HG02763 (cell line): ENCODE measurements at regions not wholly inside any gene's neighbourhood (a gene's known extent, or its start where the extent isn't known, plus 50 kb on each side); places are given as distances from the start of the nearest gene placed in this dataset.
"Not testable (repeated sequence)": the region's sequence is repeated elsewhere in the genome, so short reads cannot be mapped to it uniquely, and the experiment has no call there.

Source experiments
- ATAC-seq: cut with Tn5 transposase; IDR thresholded peaks from one replicate; pipeline ENCODE4 v1.9.1; 2021; ENCODE audit warnings: mild to moderate bottlenecking, moderate library complexity; ENCODE audit not compliant: unreplicated experiment

DNA sequence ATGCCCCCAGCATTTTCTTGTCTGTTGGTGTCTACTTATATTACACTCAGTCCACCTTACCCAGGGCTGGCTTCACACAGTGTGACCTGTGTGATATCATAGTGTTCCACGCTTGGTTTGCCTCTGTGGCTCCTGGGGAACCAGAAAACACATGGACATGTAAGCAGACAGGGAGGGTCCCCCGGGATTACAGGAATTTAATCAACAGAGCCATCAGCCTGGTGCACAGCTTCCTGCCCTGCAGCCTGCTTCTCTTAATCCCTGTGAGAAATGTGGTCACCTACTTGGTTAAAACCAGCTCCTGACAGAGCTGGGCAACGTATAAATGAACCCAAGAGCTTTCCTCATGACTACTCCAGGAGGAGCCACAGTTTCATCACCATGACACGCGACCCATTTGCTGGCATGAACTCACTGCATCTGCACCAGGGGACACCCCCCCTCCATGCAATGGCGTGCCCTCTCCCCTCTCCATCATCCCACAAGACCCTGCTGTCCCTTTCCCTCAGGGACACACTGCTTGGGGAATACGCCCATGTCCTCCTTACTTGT, 152.1 kb downstream of the UQCRFS1 start:
- ATAC-seq, result no peak

DNA sequence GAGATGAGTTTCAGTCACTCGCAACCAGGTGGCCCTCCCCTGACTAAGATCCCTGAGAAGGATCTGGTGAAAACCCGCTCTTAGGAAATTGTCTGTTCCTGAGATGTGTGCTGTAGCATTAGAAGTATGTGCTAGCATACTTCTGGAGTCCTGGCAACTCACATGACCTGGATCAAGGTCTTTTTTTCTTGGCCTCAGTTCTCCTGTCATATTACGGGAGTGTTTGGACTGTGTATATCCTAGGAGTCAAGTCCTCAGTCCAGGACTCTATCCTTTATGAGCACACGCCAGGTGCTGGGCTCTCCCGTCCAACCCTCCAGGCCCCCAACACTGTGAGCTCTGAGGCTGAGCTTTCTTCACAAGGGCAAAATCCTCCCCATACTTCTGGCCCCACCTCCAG, 156.4 kb downstream of the UQCRFS1 start:
- no peak for ATAC-seq

DNA sequence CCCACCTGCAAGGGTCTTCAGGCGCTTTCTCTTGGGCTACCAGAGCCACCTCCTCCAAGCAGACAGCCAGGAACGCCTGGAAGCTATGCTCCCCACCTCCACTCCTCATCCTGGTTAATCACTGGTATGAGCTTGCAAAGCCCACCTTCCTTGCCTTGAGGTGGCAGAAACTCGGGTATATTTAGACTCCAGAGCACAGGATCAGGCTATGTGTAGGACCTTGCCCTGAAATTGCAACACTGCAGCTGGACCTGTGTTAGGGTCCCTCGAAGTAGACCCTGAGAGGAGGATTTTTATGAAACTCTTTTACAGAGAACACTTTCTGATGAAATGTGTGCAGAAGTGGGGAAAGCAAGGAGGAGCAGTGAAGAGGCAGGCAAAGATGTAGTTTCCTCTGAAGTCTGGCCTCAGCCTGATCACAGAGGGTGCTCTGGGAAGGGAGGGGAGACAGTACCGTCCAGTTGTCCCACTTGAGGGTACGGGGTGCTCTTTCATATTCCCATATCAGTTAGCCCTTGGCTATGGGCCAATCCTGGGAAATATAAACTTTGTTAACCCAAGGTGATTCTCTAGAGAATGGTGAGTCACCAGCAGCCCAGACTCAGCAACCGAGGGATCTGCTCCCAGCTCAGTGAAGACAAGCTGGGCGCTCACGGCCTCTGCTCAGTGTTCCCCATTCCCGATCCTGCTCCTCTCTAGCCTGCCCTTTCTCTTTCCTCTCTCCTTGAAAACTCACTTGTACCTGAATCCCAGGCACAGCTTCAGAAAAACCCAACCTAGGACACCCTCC, 157.9 kb downstream of the UQCRFS1 start:
- ATAC-seq, result no peak

DNA sequence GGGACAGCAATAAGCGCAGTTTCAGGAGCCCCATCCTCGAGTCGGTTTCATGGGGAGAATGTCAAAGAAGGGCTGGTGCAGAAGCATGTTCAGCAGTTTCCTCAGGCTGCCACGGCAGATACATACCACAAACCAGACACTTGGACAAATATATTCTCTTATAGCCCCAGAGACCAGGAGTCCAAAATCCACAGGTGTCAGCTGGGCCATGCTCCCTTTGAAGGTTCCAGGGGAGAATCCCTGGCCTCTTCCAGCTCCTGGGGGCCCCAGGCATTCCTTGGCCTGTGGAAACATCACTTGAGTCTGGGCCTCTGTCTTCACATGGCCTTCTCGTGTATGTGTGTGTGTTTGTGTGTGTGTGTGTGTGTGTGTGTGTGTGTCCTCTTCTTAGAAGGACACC, 164.1 kb downstream of the UQCRFS1 start:
- ATAC-seq, result no peak

DNA sequence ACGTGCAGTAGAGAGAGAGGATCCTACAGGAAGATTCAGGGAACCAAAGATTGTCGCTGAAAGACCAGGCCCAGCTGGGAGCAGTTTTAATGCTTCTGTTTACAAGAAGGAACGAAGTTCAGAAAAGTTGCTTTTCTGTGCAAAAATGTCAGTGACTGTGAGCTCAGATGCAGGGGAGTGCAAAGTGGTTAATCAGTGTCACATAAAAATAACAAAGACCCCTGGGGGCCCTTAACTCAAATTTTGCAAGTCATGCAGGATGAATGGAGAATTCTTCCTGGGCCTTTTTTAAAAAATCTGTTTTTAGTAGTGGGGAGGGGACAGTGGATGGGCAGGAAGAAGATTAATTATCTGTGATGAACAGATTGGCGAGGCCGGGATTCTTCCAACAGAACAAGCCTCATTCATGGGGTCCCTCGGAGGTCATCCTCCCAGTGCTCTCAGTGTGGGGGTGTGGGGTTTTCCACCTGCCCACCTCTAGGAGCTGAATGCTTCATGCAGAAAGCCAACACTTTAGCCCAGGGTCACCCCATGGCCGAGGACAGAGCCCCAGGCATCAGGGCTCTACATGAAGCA, 167.2 kb downstream of the UQCRFS1 start:
- no peak for ATAC-seq

DNA sequence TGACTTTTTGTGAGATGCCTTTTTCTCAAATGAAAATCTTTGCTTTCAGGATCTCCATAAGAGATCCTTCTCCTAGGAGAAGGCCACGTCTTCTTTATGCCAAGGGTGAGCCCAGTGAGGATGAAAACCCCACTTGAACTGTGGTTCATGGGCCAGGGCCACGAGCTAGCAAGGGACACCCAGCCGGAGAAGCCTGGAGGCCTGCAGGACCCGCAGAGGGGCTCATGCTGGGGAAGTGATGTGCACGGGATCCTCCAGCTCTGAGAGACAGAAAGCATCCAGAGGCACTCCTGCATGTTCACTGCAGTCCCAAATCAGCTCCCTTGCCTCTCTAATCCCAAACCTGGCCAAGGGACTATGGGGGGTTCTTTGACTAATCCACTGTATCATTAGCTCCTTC, 168.9 kb downstream of the UQCRFS1 start:
- no peak for ATAC-seq

DNA sequence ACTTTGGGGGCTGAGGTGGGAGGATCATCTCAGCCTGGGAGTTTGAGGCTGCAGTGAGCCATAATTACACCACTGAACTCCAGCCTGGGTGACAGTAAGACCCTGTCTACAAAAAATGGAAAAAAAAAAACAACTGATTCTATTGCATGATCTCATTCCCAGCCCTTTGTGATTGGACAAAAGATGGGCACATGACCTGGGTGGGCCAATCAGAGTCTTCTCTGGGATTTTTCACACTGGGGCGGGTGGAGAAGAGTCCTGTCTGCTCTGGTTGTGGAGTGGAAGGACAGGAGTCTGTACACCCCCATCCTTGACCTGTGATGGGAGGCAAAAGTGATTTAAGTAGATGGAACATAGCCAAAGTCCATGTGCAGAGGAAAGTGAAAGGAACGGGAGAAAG, 170.5 kb downstream of the UQCRFS1 start:
- ATAC-seq, result no peak

DNA sequence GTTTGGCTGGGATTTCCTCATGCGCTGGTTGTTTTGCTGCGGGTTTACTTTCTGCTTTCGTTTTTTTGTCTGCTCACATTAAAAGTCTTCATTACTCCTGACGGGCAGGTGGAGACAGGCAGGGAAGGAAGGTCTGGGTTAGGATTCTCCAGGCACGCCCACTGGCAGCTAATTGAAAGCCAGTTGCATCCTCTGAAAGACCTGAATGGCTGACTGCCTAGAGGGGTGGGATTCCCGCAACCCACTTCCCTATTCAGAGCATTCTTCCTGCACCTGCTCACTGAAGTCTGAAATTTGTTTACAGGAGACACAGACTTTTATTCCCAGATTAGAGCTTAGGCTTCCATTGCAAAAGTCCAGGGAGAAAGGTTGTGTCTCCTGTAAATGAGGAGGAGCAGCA, 172.0 kb downstream of the UQCRFS1 start:
- no peak for ATAC-seq

DNA sequence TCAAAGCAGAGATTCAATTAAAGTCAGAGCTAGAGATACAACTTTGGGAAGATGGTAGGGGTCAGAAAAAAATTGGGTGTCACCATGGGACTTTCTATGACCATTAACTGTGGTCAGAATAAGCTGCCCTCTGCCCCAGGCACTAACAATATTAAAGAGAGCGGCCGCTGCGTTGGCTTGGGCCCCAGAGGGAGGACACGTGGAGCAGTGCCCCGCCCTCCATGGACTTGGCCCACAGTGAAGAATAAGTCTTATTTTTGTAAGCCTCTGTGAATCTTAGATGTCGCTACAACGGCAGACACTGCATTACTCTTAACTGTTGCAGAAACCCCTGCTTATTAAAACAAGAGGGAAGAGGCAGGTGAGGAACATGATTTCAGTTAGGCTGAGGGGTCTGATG, 172.7 kb downstream of the UQCRFS1 start:
- no peak for ATAC-seq

DNA sequence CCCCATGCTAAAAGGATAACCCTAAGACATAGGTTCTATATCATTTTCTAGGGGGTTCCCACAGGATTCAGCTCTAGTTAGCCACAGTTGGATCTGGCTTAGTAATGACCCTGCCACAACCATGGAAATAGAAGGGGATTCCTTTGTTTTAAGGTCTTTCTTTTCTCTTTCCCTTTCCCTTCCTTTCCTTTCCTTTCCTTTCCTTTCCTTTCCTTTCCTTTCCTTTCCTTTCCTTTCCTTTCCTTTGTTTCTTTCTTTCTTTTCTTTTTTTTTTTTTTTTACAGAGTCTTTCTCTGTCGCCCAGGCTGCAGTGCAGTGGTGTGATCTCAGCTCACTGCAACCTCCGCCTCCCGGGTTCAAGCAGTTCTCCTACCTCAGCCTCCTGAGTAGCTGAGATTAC, 173.9 kb downstream of the UQCRFS1 start:
- ATAC-seq, result not testable (repeated sequence)

DNA sequence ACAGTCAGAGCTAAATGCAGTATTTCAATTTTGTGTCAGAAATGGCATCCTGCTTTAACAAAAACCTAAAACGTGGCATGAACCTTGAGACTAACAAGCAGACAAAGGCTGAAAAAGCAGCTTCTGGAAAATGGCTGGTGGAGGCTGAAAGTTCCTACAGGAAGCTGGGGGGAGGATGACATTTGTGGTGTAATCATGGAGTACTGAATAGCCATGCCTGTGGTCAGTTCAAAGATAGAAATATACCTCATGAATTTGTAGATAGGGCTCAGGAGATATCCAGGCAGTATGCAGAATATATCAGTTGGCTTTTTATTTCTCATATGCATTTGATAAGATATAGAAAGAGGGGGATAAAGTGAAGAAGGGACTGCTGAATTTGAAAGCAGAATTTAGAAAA, 181.7 kb downstream of the UQCRFS1 start:
- ATAC-seq, result no peak

DNA sequence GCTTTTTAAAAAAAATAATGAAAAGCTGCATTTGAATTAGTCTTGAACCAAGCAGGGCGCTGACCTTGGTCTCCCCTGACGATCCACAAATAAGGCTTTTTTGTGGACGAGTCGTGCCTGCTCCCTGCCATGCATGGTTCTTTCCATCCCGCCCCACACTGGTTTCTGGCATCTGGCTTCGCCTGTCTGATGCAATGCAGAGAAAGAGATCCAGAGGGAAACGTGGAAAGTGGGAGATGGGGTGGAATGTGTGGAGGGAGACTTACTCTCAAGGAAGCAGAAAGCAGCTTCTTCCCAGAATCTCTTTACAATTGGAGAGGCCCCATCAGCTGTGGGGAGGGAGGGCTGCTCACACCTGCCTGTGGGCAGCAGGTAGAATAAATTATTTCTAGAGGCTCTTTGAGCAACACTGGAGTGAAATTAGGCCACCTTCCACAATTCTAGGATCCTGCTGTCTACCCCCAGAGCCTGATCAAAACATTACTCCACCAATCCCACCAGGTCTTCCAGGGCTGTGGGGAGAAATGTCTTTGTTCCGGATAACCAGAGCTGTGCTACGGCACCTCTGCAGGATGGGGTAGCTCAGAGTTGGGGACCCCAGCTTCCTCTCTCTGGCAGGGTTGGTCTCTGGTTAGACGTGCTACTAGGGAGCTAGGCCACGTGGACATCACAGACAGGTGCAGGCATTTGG, 183.5 kb downstream of the UQCRFS1 start:
- ATAC-seq, result no peak

DNA sequence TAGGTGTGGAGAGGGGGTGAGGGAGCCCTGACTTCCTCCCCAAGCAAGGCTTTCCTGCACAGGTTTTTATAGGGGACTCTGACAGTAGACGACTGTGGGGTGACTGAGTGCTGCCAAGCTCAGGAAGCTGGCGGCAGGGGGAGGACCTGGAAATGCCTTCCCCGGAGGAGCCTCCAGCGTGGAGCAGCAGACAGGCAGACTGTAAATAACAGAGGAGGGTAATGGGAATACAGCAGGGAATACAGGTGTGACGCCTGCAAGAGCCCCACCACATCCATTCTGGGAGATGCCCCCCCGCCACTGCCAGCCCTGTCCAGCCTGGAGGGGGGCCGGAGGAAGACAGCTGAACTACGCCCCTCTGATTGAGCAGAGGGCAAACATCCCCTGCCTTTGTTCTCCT, 190.4 kb downstream of the UQCRFS1 start:
- ATAC-seq, result no peak

DNA sequence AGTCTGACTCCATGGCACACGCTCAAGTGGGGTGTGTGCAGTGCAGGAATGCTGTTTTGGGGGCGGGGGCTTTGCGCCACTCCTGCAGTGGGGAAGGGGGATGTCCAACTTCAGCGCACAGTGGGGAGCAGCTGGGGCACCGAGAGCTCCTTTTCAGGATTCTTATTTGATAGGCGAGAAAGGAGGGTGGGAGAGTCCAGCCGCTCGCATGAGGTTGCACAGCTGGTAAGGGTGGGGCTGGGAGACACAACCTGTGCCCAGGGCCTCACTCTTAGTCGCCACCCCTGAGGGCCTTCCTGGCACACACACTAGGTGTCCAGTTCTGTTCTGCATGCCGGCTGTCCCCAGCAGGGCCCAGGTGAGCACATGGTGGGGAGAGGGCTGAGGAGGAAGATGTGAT, 190.8 kb downstream of the UQCRFS1 start:
- no peak for ATAC-seq

DNA sequence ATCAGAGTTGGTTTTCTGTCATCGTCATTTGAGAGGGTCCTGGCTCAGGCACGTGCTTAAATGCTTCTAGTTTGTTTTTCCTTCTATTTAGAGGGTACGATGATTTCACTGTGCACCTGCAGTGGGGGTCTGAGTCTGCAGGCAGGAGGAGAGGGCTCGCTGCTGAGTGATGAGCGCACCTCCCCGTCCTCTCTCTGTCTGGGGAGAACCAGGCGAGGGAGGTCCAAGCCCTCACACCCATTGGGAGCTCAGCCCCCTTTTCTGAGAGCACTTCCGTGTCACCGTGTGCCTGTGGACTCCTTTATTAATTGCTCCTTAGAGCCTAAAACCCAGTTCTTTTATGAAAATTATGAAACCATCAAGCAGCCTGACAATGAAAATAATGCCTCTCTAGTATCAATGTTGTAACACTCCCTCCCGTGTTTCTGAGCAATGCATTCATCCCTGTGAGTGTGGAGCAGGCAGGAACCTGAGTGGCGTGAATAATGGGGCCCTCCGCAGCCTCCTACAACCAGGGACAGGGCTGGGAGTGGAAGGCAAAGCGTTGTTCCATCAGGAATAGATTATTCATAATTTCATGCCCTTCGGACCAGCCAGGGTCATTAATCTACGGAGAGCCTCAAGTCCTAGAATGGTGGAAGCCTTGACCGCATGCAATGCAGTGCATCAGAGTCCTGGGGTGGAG, 191.6 kb downstream of the UQCRFS1 start:
- no peak for ATAC-seq

DNA sequence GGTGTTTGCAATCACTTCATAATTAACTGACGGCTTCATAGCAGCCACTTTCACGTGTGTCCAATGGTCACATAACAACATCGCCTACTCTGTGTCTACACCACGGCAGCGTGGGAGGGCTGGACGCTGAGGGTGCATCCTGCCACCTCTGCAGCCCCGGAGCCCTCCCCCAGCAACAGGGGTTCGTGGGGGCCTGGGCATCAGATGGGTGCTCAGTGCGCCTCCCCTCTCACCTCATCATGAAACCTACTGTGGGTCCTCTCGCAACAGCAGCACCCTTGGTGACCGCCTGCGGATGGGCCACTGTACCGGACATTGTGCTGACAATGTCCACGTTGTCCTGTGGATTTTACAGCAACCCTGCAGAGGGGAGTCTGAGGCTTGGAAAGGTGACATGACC, 193.5 kb downstream of the UQCRFS1 start:
- no peak for ATAC-seq

DNA sequence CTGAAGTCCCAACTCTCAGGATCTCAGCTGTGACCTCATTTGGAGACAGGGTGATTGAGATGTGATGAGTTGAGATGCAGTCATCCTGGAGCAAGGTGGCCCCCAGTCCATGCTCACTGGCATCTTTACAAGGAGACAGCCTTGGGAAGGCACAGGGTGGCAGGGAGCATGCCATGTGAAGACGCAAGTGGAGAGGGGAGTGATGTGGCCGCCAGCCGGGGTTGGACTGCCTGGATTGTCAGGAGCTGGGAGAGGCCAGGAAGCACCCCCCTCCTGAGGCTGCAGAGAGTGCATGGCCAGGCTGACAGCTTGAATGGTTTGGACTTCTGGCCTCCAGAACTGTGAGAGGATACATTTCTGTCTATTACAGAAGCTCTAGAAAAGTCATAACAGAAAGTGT, 194.4 kb downstream of the UQCRFS1 start:
- ATAC-seq, result no peak

DNA sequence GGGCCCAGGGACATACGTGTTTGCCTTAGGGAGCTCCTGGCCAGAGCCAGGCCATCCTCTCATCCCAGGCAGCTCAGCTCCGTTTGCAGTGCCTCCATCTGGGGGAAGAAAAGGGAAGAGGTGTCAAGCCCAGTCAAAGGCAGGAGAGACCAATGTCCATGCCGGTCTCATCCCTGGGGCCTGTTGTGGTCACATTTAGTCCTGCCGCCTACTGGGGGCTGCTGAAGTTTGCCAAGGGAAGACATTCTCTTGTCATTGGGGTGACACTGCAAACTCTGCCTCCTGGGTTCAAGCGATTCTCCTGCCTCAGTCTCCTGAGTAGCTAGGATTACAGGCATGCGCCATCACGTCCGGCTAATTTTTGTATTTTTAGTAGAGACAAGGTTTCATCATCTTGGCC, 195.2 kb downstream of the UQCRFS1 start:
- ATAC-seq, result no peak

DNA sequence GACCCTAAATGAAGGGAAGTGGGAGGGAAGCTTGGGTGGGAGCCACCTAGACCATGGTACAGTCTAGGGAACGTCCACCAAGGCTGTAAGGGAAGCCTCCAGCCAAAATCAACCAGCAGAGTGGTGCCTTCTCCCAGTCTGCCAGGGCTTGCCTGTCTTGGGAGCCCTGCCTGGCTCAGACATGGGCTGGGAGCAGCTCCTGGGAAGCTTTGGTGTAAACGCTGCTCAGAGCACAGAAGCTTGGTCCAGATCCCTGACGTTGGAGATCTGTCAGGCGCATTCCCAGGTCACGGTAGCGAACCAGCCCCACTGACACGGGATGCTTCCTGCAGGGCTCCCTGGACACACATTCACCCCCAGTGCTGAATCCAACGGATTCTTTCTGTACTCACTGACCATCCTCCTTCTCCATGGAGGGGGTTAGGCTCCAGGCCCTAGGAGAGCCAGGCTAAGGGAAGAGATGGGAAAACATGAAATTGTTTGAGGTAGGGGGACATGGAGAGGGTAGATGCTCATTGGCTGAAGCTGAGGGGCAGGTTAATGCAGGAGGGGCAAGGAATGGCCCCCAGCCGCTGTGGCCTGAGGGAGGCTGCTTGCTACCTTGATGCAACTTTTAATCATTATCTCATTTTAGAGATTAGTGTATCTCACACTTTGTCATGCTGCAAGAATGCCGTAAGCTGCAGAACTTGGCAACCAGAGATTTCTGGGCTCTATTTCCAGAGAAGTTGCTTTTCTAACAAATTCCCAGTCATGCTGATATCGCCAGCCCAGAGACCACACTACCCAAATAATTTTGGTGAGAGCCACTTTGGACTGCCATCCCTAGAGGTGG, 195.8 kb downstream of the UQCRFS1 start:
- ATAC-seq, result no peak

DNA sequence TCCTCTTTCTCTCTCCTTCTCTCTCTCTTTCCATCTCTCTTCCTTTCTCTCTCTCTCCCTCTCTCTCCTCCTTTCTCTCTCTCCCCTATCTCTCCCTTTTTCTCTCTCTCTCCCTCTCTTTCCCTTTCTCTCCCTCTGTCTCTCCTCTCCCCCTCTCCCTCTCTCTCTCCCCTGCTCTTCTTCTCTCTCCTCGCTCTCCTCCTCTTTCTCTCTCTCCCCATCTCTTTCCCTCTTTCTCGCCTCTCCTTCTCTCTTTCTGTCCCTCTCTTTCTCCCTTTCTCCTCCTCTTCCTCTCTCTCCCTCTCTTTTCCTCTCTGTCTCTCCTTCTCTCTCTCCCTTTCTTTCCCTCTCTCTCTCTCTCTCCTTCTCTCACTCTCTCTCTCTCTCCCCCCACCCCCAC, 196.6 kb downstream of the UQCRFS1 start:
- no peak for ATAC-seq

DNA sequence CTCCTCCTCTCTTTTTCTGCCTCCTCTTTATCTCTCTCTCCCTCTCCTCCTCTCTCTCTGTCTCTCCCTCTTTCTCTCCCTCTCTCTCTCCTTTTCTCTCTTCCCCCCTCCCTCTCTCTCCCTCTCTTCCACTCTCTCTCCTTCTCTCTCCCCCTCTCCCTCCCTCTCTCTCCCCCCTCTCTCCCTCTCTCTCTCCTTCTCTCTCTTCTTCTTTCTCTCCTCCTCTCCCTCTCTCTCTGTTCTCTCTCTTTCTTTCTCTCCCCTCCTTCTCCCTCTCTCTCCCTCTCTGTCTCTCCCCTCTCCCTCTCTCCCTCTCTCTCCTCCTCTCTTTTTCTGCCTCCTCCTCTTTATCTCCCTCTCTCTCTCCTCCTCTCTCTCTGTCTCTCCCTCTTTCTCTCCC, 197.4 kb downstream of the UQCRFS1 start:
- no peak for ATAC-seq
